ENCODE measurements at regions not wholly inside any gene's neighbourhood (a gene's known extent, or its start where the extent isn't known, plus 50 kb on each side); places are given as distances from the start of the nearest gene placed in this dataset.

DNA sequence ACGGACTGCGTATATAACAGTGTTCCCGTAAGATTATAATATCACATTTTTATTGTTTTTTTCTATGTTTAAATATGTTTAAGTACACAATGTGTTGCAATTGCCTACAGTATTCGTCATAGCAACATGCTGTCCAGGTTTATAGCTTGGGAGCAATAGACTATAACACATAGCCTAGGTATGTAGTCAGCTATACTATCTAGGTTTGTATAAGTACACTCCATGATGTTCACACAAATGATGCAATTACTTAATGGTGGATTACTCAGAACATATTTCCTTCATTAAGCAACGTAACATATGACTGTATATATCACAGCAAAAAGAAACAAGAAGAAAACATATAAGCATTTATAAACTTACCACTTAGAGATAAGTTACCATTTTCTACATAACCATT lies 160.0 kb downstream of the CBLN1 start:
- DNase-seq, result no peak

- no peak for DNase-seq
Measured at GRCh38 chr16:49120631-49121030, 161.0 kb downstream of the CBLN1 start.

DNA sequence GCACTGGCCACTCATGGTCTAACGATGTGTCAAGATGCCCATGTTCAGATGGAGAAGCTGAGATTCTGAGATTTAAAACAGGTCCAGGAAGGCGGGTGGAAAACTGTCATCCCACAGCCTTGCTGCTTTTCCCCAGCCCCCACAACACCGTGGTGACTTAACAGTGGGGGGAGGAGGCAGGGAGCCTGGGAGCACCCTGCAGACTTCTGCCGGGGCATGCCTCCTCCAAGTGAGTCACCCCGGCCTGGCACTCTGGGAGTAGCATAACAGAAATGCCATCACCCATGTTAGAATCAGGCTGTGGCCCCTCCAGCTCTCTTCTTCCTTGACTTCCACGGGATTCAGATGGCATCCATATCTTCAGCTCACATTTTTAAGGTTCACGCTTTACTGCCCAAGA lies 164.8 kb downstream of the CBLN1 start:
- no peak for DNase-seq

GRCh38 chr16:49115956-49116355 lies 165.7 kb downstream of the CBLN1 start:
- no peak for DNase-seq

GRCh38 chr16:49112754-49113153 lies 168.9 kb downstream of the CBLN1 start:
- no peak for DNase-seq

- no peak for DNase-seq
Measured at GRCh38 chr16:49111351-49111750, 170.3 kb downstream of the CBLN1 start.

- DNase-seq, result peak in 1 of 2 experiments; percentile 42
Measured at GRCh38 chr16:49108611-49109010, 173.0 kb downstream of the CBLN1 start.

DNA sequence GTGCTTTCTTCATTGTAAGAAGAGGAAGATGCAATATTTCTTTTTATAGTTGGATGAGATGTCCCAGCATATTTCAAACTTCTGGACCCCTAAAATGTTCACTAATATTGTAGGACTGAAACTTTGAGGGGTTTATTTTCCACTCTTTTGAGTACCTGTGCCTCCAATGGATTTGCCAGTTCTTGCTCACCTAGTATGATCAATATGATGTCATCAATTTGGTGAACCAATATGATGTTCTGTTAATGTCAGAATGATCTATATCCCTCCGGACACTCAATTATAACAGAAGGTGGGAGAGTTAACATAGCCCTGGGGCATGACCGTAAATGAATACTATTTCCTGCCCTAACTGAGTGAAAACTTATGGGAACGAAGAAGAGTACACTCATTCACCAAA lies 178.3 kb downstream of the CBLN1 start:
- DNase-seq, result no peak

DNA sequence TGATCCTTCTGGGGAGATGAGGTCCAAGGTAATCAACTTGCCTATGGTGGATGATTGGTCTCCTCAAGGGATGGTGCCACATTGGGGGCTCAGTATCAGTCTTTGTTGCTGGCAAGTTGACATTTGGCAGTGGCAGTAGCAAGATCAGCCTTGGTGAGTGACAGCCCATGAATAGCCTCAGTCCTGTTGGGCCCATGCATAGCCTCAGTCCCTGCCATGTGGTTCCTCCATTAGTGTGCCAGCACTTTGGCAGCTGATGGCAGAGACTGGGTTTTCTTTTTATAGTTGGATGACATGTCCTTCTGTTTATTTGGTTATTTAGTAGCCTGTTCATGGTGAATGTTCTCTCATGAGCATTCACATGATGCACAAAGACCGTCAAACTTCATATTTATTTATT lies 179.6 kb downstream of the CBLN1 start:
- no peak for DNase-seq

GRCh38 chr16:49100366-49100765 lies 181.3 kb downstream of the CBLN1 start:
- no peak for DNase-seq

DNA sequence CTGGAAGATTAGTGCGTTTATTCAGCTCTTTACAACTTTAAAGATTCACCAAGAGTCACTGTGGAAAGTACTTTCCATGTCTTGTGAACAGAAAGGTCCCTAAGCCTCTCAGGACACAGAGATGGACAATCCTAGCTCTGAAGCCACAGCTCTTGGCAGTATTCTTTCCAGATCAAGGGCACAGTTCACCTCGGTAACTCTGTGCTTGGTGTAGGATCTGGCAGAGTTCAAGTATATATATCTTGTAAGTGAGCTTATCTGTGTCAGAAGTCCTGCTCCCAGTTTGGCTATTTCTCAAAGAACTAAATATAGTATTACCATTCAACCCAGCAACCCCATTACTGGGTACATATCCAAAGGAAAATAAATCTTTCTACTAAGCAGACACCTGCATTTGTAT lies 183.7 kb downstream of the CBLN1 start:
- no peak for DNase-seq

DNA sequence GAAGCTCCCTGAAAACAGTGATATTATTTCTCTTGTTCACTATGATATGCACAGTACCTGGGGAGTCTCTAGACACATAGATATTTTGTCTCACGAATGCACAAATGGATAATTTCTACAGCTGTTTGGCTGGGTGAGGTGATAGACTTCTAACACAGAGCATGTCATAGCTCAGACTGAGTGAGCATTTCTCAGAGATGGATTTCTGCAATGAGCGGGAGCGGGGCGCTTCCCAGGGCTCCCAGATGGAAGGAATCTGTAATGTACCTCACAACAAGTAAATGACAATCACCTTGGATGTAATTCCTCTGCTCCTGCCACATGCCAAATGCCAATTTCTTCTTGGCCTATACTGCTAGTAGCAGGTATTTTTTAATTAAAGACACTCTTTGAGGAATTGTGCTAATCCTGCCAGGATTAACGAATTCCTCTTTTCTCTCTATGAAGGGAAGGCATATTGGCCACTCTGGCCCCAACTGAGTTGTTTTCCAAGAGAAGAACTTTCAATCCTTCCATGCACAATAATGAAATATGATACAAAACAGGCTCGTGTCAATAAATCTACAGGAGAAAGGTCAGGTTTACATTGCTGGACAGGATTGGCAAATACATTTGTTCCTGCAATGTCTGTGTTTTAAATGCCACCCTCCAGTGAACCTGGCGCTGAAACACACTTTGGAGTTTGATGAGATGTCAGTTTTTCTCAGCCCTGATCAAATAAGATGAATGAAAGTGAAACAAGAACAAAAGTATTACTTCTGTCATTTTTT lies 185.3 kb downstream of the CBLN1 start:
- peak in 1 of 2 experiments; percentile 2 for DNase-seq

- no peak for DNase-seq
Measured at GRCh38 chr16:49095539-49095938, 186.1 kb downstream of the CBLN1 start.

DNA sequence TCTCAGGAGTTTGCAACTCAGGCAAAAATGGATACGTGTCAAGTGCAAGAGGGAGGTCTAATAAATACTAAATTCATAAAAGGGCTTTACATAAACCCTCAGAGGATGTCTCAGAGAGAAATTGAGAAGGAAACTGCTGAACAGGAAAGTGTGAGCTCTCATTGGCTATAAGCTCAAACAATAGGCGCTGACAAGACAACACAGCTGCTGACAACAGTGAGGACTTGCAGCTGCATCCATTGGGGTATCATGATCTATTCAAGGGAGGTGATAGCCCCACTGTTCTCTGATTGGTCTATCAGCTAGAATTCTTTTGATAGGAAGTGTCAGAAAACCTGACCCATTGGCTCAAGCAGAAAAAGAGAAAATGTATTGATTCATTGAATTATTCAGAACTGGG lies 187.2 kb downstream of the CBLN1 start:
- DNase-seq, result no peak

DNA sequence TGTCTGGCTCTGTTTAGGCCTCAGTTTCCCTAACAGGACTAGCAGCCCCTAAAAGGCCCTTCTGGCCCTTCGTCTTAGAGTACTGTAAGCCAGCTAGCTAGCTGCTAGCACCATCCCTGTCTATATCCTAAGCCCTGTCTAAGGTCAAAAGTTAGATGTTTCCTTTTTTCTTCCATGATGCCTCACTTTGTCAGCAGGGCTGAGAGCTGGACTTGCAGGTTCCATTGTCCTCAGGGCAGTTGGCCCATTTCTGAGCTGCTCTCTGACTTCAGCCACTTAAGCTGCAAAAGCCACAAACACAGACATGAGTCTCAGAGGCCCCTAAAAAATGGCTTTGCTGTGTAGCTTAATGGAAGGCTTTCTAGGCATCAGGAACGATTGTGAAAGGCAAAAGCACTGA lies 187.7 kb downstream of the CBLN1 start:
- no peak for DNase-seq

DNA sequence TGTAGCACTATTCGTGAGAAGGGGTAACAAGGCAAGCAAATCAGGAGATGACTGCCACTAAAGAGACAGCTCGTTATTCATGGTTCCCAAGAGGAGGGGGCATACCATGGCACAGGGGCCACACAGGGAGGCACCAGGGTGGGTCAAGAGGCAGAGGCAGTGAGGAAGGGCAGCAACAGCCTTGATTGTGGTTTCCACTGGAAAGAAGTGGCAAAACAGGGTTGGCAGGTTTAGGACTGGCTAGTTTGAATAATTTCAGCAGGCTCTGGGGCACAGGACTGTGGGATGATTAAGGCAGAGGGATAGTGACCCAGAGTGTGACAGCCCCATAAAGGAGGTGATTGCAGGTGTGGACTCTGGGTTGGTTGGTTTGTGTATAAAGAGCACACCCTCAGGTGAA lies 188.9 kb downstream of the CBLN1 start:
- DNase-seq, result peak; percentile 80 to 83

- DNase-seq, result no peak
Measured at GRCh38 chr16:49089533-49089932, 192.1 kb downstream of the CBLN1 start.

DNA sequence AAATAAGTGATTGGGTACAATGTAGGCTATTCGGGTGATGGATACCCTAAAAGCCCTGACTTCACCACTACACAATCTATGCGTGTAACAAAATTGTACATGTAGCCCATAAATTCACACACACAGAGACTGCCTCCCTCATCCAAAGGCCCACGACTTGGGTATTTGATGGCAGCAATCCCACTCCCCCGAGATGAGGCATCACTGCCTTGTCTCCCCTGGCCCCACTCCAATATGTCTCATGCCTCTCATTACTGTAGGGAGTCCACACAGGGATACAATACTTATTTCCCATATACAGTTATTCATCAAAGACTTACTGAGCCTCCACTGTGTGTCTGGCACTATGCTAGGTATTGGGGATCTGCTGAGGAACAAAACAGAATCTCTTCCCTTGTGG lies 192.6 kb downstream of the CBLN1 start:
- no peak for DNase-seq

- no peak for DNase-seq
Measured at GRCh38 chr16:49085686-49086085, 196.0 kb downstream of the CBLN1 start.

- no peak for DNase-seq
Measured at GRCh38 chr16:49084628-49085390, 196.8 kb downstream of the CBLN1 start.

GRCh38 chr16:49081554-49081953 lies 200.1 kb downstream of the CBLN1 start:
- no peak for DNase-seq

- DNase-seq, result no peak
Measured at GRCh38 chr16:49081086-49081485, 200.6 kb downstream of the CBLN1 start.

DNA sequence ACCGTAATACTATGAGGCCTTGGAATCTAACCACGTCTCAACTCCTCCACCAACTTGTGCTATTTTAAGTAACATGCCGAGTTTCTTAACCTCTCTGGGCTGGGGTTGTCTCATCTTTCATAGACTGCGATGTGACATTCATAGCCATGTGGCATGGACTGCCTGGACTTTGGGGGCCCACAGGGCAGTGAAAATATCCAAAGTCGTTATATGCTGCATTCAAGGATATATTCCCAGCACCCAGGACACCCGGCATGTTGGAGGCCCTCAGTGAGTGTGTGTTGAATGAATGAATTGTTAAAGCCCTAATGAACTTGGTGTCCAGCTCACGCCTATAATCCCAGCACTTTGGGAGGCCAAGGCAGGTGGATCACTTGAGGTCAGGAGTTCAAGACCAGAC lies 203.1 kb downstream of the CBLN1 start:
- DNase-seq, result no peak

DNA sequence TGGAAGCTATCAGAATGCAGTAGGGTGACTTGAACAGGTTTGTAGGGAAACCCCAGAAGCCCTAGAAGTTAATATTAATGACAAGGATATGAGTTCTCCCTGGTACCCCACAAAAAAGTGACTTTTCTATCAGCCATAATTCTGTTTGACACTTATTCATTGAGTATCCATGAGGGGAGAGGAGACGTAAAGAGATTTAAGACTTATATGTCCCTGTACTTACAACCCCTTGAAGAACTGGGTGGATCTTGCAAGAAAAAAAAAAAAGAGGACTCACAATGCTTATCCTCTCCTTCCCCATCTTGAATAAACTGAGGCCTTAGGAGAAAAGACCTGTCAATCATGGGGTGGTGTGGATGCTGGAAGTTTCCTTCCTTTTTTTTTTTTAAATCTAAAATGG lies 203.5 kb downstream of the CBLN1 start:
- DNase-seq, result no peak

- no peak for DNase-seq
Measured at GRCh38 chr16:49075709-49076108, 205.9 kb downstream of the CBLN1 start.
